Epithelial cell of proximal tubule (primary cell): ENCODE measurements at regions not wholly inside any gene's neighbourhood (a gene's known extent, or its start where the extent isn't known, plus 50 kb on each side); places are given as distances from the start of the nearest gene placed in this dataset.

Experiments
- DNase-seq: peaks from one replicate; pipeline ENCODE4 v3.0.0-alpha.2; 2011; ENCODE audit warnings: low read depth
- H3K4me3 ChIP-seq: 2 replicates; pipeline ENCODE4 v1.5.1; 2011; ENCODE audit warnings: low read depth, mild to moderate bottlenecking, low read length
- CTCF ChIP-seq: conservative IDR thresholded peaks from 2 replicates; pipeline ENCODE4 v1.5.1; 2012; ENCODE audit warnings: low read depth, mild to moderate bottlenecking, low read length

- no peak overlapping the region for H3K4me3 ChIP-seq
- no peak for DNase-seq
- TF ChIP-seq CTCF = no peak
These were observed 166.4 kb upstream of the COBL start for GRCh38 chr7:51482976-51483375.

GRCh38 chr7:51481421-51481820 is 164.8 kb upstream of the COBL start:
- no peak for DNase-seq
- H3K4me3 ChIP-seq = no peak overlapping the region
- no peak for TF ChIP-seq CTCF

- H3K4me3 ChIP-seq = no peak overlapping the region
- no peak for TF ChIP-seq CTCF
- DNase-seq = no peak
These were observed 161.2 kb upstream of the COBL start for GRCh38 chr7:51477819-51478218.

DNA sequence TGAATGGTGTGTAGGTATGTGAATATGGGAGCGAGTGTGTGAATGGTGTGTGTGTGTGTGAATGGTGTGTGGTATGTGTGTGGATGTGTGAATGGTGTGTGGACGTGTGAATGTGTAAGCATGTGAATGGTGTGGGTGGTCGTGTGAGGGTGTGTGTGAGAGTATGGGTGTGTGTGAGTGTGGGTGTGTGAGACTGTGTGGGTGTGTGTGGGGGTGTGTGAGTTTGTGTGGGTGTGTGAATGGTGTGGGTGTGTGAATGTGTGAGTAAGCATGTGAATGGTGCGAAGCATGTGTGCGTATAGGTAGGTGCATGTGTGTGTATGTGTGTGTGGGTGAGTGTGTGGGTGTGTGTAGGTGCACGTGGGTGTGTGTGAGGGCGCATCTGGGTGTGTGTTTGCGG is 160.7 kb upstream of the COBL start:
- H3K4me3 ChIP-seq = no peak overlapping the region
- TF ChIP-seq CTCF = no peak
- no peak for DNase-seq

GRCh38 chr7:51476026-51476425 is 159.4 kb upstream of the COBL start:
- no peak for TF ChIP-seq CTCF
- no peak for DNase-seq
- H3K4me3 ChIP-seq = no peak overlapping the region

DNA sequence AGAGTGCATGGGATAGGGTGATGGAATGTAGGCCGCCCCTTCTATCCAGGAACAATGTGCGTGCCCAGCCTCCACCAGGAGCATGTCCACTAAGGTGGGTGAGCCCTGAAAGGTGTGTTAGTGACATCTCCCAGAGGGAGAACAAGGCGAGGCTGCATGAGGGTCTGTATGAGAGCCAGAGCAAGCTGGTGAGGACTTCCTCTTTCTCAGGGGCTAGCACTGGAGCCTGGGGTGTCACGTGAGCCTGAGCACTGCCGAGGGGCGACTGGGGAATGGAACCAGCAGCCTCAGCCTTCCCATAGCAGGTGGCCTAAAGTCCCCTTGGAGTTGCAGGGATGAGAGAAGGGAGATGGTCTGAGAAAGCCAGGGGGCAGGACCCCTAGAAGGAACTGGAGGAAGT is 156.3 kb upstream of the COBL start:
- no peak overlapping the region for H3K4me3 ChIP-seq
- TF ChIP-seq CTCF = no peak
- DNase-seq = no peak

DNA sequence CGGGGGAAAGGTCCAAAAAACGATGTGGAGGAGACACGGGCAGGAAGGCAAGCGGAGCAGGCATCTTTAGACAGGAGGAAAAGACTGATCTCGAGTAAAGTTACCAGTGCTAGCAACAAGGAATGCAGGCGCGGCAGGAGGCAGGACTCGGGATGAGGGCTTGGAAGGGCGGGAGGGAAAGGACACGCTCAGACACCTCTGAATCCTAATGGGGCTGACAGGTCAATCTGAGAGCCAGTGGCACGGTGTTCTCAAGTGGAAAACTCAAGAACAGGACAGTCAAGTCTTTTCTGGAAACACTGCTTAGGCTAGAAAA is 155.3 kb upstream of the COBL start:
- no peak for DNase-seq
- H3K4me3 ChIP-seq = no peak overlapping the region
- TF ChIP-seq CTCF = no peak
